A673 (cell line): ENCODE measurements at regions not wholly inside any gene's neighbourhood (a gene's known extent, or its start where the extent isn't known, plus 50 kb on each side); places are given as distances from the start of the nearest gene placed in this dataset.

Experiments
- BruUV-seq: library from RNA; stranded (reverse); fragments of 400-500 nt; replicated peaks from 2 replicates; lab custom pipeline; 2021; lab: Mats Ljungman, UMichigan
- CTCF ChIA-PET: fragments of 300-600 bp; sonication (Branson Sonifier 250); formaldehyde crosslinking; loops from one replicate; lab custom pipeline; 2022; ENCODE audit warnings: antibody characterized with exemption; lab: Charles Lee
- POLR2A ChIA-PET: fragments of 300-600 bp; sonication (Branson Sonifier 250); formaldehyde crosslinking; loops from one replicate; lab custom pipeline; 2022; ENCODE audit warnings: antibody characterized with exemption; ENCODE audit not compliant: low non-redundant PET; lab: Charles Lee
- DNase-seq: peaks from one replicate; pipeline ENCODE4 v3.0.0-alpha.2; 2015; ENCODE audit warnings: low spot score
- H3K27ac ChIP-seq: fragments of 200-600 bp; sonication (generic); 2 replicates; pipeline ENCODE4 v1.5.1; 2016; ENCODE audit warnings: mixed run types, low read depth, mild to moderate bottlenecking, mixed read lengths, antibody characterized with exemption, low read length; ENCODE audit not compliant: poor library complexity, severe bottlenecking
- H3K27me3 ChIP-seq: fragments of 200-600 bp; sonication (generic); replicated peaks from 2 replicates; pipeline ENCODE4 v1.6.1; 2017; ENCODE audit warnings: mixed run types, low read depth, mild to moderate bottlenecking, mixed read lengths, antibody characterized with exemption, low read length; ENCODE audit not compliant: insufficient read depth, poor library complexity
- H3K36me3 ChIP-seq: fragments of 200-600 bp; sonication (generic); 2 replicates; pipeline ENCODE4 v1.6.1; 2016; ENCODE audit warnings: mixed run types, mild to moderate bottlenecking, mixed read lengths, antibody characterized with exemption, low read length; ENCODE audit not compliant: insufficient read depth, poor library complexity, severe bottlenecking
- H3K4me1 ChIP-seq: fragments of 200-600 bp; sonication (generic); 2 replicates; pipeline ENCODE4 v1.6.1; 2017; ENCODE audit warnings: mixed run types, mild to moderate bottlenecking, mixed read lengths, antibody characterized with exemption, low read length; ENCODE audit not compliant: insufficient read depth, poor library complexity, severe bottlenecking
- H3K4me3 ChIP-seq: fragments of 200-600 bp; sonication (generic); 2 replicates; pipeline ENCODE4 v1.5.1; 2016; ENCODE audit warnings: low read depth, mixed run types, mild to moderate bottlenecking, mixed read lengths, low read length; ENCODE audit not compliant: poor library complexity, severe bottlenecking
- H3K9me3 ChIP-seq: fragments of 200-600 bp; sonication (generic); 2 replicates; pipeline ENCODE4 v1.6.1; 2016; ENCODE audit warnings: mixed run types, low read depth, mild to moderate bottlenecking, mixed read lengths, antibody characterized with exemption, low read length; ENCODE audit not compliant: poor library complexity, severe bottlenecking
- CTCF ChIP-seq: fragments of 300-800, 200-600 bp; sonication (generic); conservative IDR thresholded peaks from 2 replicates; pipeline ENCODE4 v1.5.1; 2017; ENCODE audit warnings: low read depth, mild to moderate bottlenecking, antibody characterized with exemption, low read length, moderate library complexity, mixed read lengths
- EZH2 ChIP-seq: fragments of 200-600 bp; sonication (generic); IDR thresholded peaks from 2 replicates; pipeline ENCODE4 v1.6.1; 2017; ENCODE audit warnings: borderline replicate concordance, low read depth, mild to moderate bottlenecking, mixed read lengths, antibody characterized with exemption, low read length; ENCODE audit not compliant: poor library complexity, severe bottlenecking
- intact Hi-C: fragments of 100-400 bp; cut with micrococcal nuclease; formaldehyde crosslinking; loops from one replicate; pipeline ENCODE4 v1.10.0; 2022; ENCODE audit not compliant: unreplicated experiment

DNA sequence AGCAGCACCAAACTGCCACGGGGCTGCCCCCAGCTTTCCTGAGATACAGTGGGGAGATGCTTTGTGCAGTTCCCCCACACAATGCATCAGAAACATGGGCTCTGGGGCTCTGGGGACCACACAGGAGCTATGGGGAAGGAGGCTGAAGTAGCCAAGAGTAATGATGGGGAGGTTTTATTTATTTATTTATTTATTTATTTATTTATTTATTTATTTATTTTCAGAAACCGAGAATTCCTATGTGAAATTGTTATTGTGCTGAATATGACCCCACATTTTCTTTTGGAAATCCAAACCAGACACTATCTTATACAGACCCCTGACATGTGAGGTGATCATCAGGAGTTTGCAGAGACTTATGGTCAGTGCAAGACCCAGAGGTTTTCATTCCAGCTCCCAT is 84.4 kb downstream of the MTNR1B start:
- H3K4me1 ChIP-seq, result no peaks in the 10 kb centered on the region
- POLR2A ChIA-PET, result no interaction called here
- peaks cover 3% of the 10 kb centered on the region for H3K27me3 ChIP-seq
- no peaks in the 10 kb centered on the region for H3K9me3 ChIP-seq
- intact Hi-C loops, result no loop called here
- TF ChIP-seq EZH2, result no peak
- no peak for TF ChIP-seq CTCF
- H3K27ac ChIP-seq, result no peak overlapping the region
- CTCF ChIA-PET, result no interaction called here
- DNase-seq, result no peak
- no peaks in the 10 kb centered on the region for H3K36me3 ChIP-seq
- H3K4me3 ChIP-seq, result no peak overlapping the region
- BruUV-seq, result no TSS peak

- Histone ChIP-seq H3K4me1 (no peaks in the 10 kb centered on the region), H3K4me3 (no peak overlapping the region), H3K36me3 (no peaks in the 10 kb centered on the region), H3K27me3 (peaks cover 3% of the 10 kb centered on the region), H3K27ac (no peak overlapping the region), H3K9me3 (no peaks in the 10 kb centered on the region)
- BruUV-seq, result no TSS peak
- ChIA-PET CTCF (no interaction called here), POLR2A (no interaction called here)
- intact Hi-C loops, result no loop called here
- no peak for DNase-seq
- TF ChIP-seq CTCF (no peak), EZH2 (no peak)
These were observed 84.8 kb downstream of the MTNR1B start for GRCh38 chr11:93054279-93054678.

GRCh38 chr11:93054881-93055280 is 85.4 kb downstream of the MTNR1B start:
- H3K9me3 ChIP-seq, result no peaks in the 10 kb centered on the region
- POLR2A ChIA-PET, result no interaction called here
- DNase-seq, result peak; percentile 71
- no peak overlapping the region for H3K27ac ChIP-seq
- H3K4me1 ChIP-seq, result no peaks in the 10 kb centered on the region
- CTCF ChIA-PET, result no interaction called here
- H3K4me3 ChIP-seq, result no peak overlapping the region
- BruUV-seq, result no TSS peak
- intact Hi-C loops, result no loop called here
- TF ChIP-seq CTCF (no peak), EZH2 (no peak)
- H3K36me3 ChIP-seq, result no peaks in the 10 kb centered on the region
- peaks cover 3% of the 10 kb centered on the region for H3K27me3 ChIP-seq
